Stimulated activated naive CD8-positive, alpha-beta T cell treated with anti-CD3 and anti-CD28 coated beads, Interleukin-15, Interleukin-2, amounts not matched to agents 100 U/mL and 50 U/mL, for 24 hours (primary cell): ENCODE measurements at regions not wholly inside any gene's neighbourhood (a gene's known extent, or its start where the extent isn't known, plus 50 kb on each side); places are given as distances from the start of the nearest gene placed in this dataset.
"Not testable (repeated sequence)": the region's sequence is repeated elsewhere in the genome, so short reads cannot be mapped to it uniquely, and the experiment has no call there.

Experiments used
- ATAC-seq: fragments of 150-1000 bp; cut with Tn5 transposase; one replicate; pipeline ENCODE4 v1.10.0; 2021
- DNase-seq: peaks from one replicate; pipeline ENCODE4 v3.0.0; 2021

DNA sequence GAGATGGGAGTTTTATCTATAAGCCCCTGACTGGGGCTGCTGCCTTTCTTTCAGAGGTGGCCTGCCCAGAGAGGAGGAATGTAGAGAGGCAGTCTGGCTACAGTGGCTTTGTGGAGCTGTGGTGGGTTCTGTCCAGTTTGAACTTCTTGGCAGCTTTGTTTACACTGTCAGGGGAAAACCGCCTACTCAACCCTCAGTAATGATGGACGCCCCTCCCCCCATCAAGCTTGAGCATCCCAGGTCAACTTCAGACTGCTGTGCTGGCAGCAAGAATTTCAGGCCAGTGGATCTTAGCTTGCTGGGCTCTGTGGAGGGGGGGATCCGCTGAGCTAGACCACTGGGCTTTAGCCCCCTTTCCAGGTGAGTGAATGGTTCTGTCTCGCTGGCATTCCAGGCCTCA, 51.6 kb upstream of the THUMPD2 start:
- not testable (repeated sequence) for DNase-seq, ATAC-seq
